ENCODE measurements at regions not wholly inside any gene's neighbourhood (a gene's known extent, or its start where the extent isn't known, plus 50 kb on each side); places are given as distances from the start of the nearest gene placed in this dataset.
"Not testable (repeated sequence)": the region's sequence is repeated elsewhere in the genome, so short reads cannot be mapped to it uniquely, and the experiment has no call there.

GRCh38 chr14:59044707-59045106 lies 143.8 kb upstream of the DAAM1 start:
- no peak for DNase-seq

DNA sequence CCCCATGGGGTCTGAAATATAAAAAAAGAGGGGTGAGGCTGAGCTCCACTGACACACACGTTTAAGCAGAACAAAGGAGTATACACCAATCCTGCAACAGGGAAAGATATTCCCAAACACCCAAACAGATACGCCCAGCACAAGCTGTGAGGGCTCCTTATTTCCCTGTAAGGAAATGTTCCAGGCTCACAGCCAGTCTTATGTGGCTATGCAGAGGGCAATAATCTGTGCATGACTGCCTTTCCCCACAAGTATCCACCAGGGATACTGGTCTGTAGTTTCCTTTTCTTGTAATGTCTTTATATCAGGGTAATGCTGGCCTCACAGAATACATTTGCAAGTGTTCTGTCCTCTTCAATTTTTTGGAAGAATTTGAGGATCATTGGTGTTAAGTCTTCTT lies 141.7 kb upstream of the DAAM1 start:
- no peak for DNase-seq

DNA sequence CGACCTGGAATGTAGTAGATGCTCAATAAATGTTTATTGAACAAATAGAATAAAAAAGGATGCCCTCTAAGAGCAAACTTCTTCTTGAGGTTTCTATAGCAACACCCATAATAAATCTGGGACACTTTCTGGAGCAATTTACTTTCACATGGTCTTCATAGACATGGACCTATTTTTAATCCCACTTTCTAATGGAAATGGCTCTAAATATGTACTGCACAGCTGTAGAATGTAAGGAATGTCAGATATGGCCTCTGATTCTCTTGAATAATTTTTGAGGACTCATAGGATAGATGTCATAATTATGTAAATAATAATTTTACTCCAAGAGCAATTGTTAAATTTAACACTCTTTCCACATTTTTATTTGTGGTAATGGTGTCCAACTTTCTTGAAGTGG lies 133.5 kb upstream of the DAAM1 start:
- no peak for DNase-seq

DNA sequence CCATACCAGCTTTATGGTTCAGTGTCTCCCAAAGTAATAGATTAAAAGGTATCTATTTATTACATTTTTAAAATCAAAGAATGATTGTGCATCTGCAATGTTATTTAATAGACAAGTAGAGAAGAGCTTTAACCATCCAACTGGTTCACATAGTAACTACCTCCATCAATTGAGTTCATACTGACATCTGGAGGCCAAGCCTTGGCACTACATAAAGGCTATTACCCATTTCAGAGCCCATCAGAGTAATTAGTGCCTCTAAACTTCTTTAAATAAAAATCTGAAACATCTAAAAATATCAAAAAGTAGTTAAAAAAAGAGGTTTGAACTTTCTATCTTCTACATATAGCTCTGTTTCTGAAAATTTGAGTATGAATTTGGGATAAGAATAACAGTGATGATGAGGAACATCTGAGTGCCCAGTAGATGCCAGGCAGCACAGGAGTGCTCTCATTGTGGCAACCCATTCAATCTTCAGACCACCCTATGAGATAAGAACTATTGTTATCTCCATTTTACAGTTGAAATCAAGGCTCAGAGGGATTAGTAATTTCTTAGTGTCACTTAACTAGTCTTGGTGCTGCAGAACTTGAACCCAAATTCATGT lies 132.9 kb upstream of the DAAM1 start:
- peak in 11 of 51 donors; percentile 0 to 51 (median 8) for DNase-seq

DNA sequence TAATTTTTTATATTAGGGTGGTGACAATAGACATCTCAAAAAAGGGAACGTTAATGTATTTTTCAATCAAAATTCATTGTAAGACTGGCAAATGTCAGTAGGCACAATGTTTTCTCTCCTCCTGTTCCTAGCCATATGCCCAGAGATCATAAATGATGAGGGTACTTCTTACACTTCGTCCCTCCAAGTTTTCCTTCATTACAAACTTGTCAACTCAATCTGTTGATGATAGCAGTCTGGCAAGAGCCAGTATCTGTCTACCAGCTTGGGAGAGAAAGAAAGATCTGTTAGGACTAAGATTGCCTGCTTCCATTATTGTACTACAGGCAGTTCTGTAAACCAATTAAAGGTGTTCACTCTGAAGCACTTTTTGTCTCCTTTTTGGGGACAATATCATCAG lies 130.9 kb upstream of the DAAM1 start:
- no peak for DNase-seq

DNA sequence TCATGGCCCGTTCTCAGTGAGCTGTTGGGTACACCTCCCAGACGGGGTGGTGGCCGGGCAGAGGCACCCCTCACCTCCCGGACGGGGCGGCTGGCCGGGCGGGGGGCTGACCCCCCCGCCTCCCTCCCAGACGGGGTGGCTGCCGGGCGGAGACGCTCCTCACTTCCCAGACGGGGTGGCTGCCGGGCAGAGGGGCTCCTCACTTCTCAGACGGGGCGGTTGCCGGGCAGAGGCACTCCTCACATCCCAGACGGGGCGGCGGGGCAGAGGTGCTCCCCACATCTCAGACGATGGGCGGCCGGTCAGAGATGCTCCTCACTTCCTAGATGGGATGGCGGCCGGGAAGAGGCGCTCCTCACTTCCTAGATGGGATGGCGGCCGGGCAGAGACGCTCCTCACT lies 129.7 kb upstream of the DAAM1 start:
- not testable (repeated sequence) for DNase-seq

DNA sequence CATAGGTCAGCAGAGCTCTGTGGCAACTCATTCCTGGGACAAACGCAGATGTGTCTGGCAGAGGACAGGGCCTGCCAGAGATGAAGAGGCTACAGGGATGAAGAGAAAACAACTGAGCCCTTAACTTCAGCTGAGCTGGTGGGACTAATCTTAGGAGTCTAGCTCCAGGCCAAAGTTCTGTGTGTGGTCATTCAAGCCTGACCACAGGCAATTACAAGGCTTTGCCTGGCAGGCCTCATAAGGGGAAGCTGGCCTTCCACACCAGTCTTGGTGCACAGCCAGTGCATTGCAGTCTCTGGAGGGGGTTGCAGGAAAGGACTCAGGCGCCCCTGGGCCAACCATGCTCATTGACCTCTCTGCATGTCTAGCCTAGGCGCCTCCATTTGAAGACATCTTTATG lies 127.6 kb upstream of the DAAM1 start:
- DNase-seq = peak in 1 of 51 donors; percentile 4

- no peak for DNase-seq
Measured at GRCh38 chr14:59061292-59061691, 127.2 kb upstream of the DAAM1 start.

DNA sequence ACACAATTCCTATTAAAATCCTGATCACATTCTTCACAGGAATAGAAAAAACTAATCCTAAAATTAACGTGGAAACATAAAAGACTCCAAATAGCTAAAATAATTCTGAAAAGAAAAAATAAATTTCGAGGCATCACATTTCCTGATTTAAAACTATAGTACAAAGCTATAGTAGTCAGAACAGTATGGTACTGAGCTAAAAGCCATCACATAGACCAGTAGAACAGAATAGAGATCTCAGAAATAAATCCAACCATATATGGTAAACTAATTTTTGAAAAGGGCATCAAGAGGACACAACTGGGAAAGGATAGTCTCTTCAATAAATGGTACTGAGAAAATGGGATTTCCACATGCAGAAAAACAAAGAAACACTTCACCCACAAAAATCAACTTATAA lies 125.2 kb upstream of the DAAM1 start:
- no peak for DNase-seq

DNA sequence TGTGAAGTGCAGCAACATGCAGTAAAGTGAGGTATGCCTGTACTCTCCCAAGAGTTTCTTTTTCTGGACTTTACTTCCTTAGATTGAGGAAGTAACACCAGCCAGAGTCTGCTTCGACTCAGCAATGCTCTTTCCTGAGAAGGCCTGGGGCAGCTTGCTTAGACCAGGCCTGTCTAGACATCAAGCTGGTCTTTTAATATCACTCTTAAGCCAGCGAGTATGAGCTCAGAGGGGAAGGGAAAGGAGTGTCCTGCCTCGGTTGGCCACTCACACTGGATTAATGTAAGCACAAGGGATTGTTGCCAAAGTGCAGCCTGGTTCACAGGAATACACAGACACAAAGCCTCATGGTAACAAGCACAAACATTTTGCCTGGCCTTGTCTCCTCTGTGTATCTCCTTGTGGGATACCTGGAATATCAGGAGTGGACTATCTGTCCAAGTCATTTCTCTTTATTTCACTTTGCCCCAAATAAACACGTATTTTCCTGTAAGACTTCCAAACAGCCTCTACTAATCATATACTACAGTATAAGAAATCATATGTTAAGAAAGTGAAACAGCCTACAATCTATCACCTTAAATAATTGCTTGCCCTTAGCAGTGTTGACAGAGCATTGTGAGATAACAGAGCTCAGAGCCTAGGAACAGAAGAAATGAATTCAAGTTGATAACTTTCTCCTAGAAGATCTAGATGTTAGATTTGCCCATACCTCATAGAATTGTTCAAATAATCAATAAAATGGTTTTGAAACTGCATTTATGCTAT lies 121.2 kb upstream of the DAAM1 start:
- peak in 1 of 51 donors; percentile 1 for DNase-seq

- DNase-seq = no peak
Measured at GRCh38 chr14:59069163-59069854, 119.2 kb upstream of the DAAM1 start.

DNA sequence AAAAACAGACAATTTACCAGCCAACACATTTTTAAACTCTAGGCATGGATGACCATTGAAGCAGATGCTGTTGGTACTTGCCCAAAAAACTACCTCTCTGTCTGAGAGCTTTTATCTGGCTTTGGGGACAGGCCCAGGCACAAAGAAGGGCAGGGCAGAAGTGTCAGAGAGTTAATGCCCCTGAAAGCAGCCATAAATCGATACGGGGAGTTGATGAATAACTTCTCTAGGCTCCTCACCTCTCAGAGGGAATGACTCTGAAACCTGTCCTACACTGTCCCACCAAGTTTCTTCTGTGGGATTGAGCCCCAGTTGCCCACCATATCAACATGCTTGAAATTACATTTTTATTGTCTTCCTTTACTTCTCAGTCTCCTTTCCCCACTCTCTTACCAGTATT lies 113.0 kb upstream of the DAAM1 start:
- no peak for DNase-seq

DNA sequence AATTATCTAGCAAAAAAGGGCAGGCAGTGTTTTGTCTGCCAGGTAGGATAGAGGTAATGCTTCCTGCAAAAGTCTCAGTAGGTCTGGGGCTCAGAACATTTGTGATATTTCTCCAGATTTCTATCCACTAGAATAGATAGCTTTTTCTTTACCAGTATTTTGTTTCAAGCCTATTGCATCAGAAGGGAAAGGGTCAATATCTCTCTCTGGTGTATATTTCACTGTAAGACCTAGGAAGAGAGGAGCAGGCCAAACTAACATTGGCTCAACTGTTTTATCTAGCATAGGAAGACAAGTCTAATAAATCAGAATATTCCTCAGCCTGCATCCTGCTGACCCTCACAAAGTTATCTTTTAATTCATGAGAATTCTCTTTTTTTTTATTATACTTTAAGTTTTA lies 106.7 kb upstream of the DAAM1 start:
- DNase-seq = no peak

DNA sequence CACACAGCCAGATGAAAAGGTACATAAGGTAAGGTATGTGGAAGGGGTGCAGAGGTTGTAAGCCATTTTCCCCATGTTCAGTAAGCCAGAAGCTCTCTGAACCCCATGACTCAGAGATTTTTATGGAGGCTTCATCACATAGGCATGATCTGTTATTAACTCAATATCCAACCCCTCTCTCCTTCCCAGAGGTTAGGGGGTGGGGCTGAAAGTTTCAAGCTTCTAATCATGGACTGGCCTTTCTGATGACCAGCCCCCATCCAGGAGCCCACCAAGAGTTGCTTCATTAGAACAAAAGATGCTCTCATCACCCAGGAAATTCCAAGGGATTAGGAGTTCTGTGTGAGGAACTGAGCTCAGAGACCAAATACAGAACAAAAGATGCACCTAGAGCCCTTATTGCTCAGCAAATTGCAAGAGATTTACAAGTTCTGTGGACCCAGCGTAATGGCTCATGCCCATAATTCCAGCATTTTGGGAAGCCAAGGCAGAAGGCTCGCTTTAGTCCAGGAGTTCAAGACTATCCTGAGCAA lies 103.2 kb upstream of the DAAM1 start:
- no peak for DNase-seq

DNA sequence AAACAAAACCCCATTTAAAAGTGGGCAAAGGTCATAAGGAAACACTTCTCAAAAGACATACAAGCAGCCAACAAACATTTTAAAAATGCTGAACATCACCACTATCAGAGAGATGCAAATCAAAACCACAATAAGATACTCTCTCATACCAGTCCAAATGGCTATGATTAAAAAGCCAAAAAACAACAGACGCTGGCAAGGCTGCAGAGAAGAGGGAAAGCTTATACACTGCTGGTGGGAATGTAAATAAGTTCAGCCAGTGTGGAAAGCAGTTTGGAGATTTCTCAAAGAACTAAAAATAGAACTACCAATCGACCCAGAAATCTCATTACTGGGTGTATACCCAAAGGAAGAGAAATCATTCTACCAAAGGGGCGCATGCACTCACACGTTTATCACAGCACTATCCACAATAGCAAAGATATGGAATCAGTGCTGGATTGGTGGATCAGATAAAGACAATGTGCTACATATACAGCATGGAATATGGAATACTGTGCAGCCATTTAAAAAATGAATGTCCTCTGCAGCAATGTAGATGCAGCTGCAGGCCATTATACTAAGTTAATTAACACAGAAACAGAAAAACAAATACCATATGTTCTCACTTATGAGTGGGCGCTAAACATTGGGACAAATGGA lies 102.1 kb upstream of the DAAM1 start:
- no peak for DNase-seq

GRCh38 chr14:59087240-59087639 lies 101.2 kb upstream of the DAAM1 start:
- no peak for DNase-seq

GRCh38 chr14:59087711-59088110 lies 100.8 kb upstream of the DAAM1 start:
- no peak for DNase-seq

- DNase-seq = no peak
Measured at GRCh38 chr14:59090572-59090971, 97.9 kb upstream of the DAAM1 start.

- DNase-seq = no peak
Measured at GRCh38 chr14:59091404-59091803, 97.1 kb upstream of the DAAM1 start.

DNA sequence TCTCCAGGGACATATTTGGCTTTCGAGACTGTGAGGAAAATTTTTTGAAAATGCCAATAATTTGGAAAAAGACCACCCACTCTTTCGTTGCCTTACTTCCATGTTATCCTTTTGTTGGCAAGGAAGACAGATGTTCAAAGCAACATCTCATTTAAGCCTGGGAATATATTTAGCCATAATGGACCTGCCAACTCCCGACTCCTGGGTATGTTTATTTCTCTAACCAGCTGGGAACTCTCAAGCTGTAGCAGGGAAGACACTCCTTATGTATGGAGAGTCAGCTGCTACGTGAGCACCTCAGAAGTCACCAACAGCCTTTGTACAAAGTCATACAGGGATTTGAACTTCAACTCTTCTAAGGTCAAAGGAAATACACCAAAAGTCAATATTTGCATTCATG lies 96.5 kb upstream of the DAAM1 start:
- DNase-seq = no peak

GRCh38 chr14:59093902-59094301 lies 94.6 kb upstream of the DAAM1 start:
- no peak for DNase-seq

DNA sequence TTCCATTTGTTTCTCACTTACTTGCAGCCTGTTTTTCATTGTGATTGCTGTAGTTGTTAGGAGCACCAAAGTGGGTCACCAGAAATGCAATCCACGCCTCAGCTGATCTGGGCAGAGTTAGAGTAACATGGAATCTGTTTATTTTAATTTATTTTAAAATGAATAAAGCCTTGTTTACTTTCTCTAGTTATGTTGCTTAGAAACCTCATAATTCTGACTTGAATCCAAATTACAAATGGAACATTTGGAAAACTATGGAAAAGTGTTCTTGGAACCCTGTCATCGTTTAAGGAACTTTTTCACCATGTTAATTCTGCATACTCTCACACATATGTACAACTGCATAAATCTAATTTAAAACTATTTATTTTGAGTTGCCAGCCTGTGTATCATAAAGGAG lies 92.2 kb upstream of the DAAM1 start:
- DNase-seq = no peak

Measured in hypothalamus (tissue), 51 donors.